Activated CD4-positive, alpha-beta memory T cell treated with anti-CD3 and anti-CD28 coated beads, Interleukin-2, amount 10 ng/mL, durations not matched to agents 7 days and 5 days (primary cell): ENCODE measurements at regions not wholly inside any gene's neighbourhood (a gene's known extent, or its start where the extent isn't known, plus 50 kb on each side); places are given as distances from the start of the nearest gene placed in this dataset.
"Not testable (repeated sequence)": the region's sequence is repeated elsewhere in the genome, so short reads cannot be mapped to it uniquely, and the experiment has no call there.

Experiments used
- CTCF ChIA-PET: fragments of 350-600 bp; sonication (Branson Sonifier 250); formaldehyde crosslinking; loops from one replicate; lab custom pipeline; 2021; ENCODE audit warnings: antibody characterized with exemption, inconsistent platforms; lab: Charles Lee
- POLR2A ChIA-PET: fragments of 350-600 bp; sonication (Branson Sonifier 250); formaldehyde crosslinking; loops from one replicate; lab custom pipeline; 2021; ENCODE audit warnings: antibody characterized with exemption; lab: Charles Lee
- DNase-seq: peaks from one replicate; pipeline ENCODE4 v3.0.0-alpha.2; 2020
- H3K27ac Mint-ChIP-seq: one replicate; pipeline ENCODE4 v1.8.0; 2021; ENCODE audit warnings: mild to moderate bottlenecking, mixed read lengths
- H3K27me3 Mint-ChIP-seq: one replicate; pipeline ENCODE4 v1.8.0; 2021; ENCODE audit warnings: mixed read lengths
- H3K36me3 Mint-ChIP-seq: one replicate; pipeline ENCODE4 v1.8.0; 2021; ENCODE audit warnings: low read depth, mixed read lengths
- H3K4me1 Mint-ChIP-seq: one replicate; pipeline ENCODE4 v1.8.0; 2021; ENCODE audit warnings: mixed read lengths
- H3K4me3 Mint-ChIP-seq: one replicate; pipeline ENCODE4 v1.8.0; 2021; ENCODE audit warnings: mild to moderate bottlenecking, mixed read lengths
- H3K9me3 Mint-ChIP-seq: one replicate; pipeline ENCODE4 v1.8.0; 2021; ENCODE audit warnings: mixed read lengths

GRCh38 chr1:88504601-88505000 is 179.5 kb upstream of the PKN2 start:
- POLR2A ChIA-PET: no interaction called here
- no peaks in the 10 kb centered on the region for H3K9me3 Mint-ChIP-seq
- CTCF ChIA-PET: no interaction called here
- no peak for DNase-seq
- no peaks in the 10 kb centered on the region for H3K4me1 Mint-ChIP-seq
- H3K27ac Mint-ChIP-seq: no peak overlapping the region
- no peak overlapping the region for H3K4me3 Mint-ChIP-seq
- no peaks in the 10 kb centered on the region for H3K36me3 Mint-ChIP-seq
- no peaks in the 10 kb centered on the region for H3K27me3 Mint-ChIP-seq

DNA sequence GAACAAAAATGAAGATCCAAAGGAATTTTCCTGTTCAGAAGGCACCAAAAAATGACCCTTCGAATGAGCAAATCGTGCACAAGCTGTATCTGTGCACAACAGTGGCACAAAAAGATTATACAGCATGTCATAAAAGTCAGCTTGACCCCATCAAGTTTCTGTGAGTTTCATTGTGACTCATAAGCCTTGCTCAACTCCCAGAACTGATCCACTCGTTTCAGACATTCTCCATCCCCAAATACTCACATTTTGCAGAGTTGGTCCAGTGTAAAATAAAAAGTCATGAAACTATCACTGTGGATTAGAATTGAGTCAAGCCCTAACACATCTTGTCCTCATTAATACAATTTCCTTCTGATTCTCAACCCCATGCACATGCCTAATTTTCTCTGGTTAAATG is 174.7 kb upstream of the PKN2 start:
- POLR2A ChIA-PET: no interaction called here
- CTCF ChIA-PET: no interaction called here
- Mint-ChIP-seq H3K4me1 (no peaks in the 10 kb centered on the region), H3K9me3 (no peaks in the 10 kb centered on the region), H3K4me3 (no peak overlapping the region), H3K36me3 (no peaks in the 10 kb centered on the region), H3K27ac (no peak overlapping the region), H3K27me3 (peaks cover 6% of the 10 kb centered on the region)
- no peak for DNase-seq

- Mint-ChIP-seq H3K9me3 (no peaks in the 10 kb centered on the region), H3K27ac (no peak overlapping the region), H3K36me3 (no peaks in the 10 kb centered on the region), H3K27me3 (peaks cover 9% of the 10 kb centered on the region), H3K4me1 (no peaks in the 10 kb centered on the region), H3K4me3 (no peak overlapping the region)
- CTCF ChIA-PET: no interaction called here
- POLR2A ChIA-PET: no interaction called here
- DNase-seq: no peak
These were observed 169.5 kb upstream of the PKN2 start for GRCh38 chr1:88514544-88515060.

DNA sequence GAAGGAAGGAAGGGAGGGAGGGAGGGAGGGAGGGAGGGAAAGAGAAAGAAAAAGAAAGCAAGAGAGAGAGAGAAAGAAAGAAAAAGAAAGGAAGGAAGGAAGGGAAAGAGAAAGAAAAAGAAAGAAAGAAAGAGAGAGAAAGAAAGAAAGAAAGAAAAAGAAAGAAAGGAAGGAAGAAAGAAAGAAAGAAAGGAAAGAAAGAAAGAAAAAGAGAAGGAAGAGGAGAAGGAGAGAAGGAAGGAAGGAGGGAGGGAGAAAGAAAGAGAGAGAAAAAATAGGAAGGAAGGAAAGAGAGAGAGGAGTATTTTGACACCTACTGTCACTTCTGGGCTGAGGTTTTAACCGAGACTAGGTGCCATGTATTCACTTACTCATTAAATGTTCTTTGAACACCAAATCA is 166.6 kb upstream of the PKN2 start:
- CTCF ChIA-PET, H3K27me3 Mint-ChIP-seq, H3K4me3 Mint-ChIP-seq, H3K4me1 Mint-ChIP-seq, H3K9me3 Mint-ChIP-seq, DNase-seq, POLR2A ChIA-PET, H3K27ac Mint-ChIP-seq, H3K36me3 Mint-ChIP-seq: not testable (repeated sequence)

GRCh38 chr1:88519156-88519555 is 164.9 kb upstream of the PKN2 start:
- peaks cover 8% of the 10 kb centered on the region for H3K27me3 Mint-ChIP-seq
- no peaks in the 10 kb centered on the region for H3K4me1 Mint-ChIP-seq
- H3K9me3 Mint-ChIP-seq: no peaks in the 10 kb centered on the region
- H3K27ac Mint-ChIP-seq: no peak overlapping the region
- no peak overlapping the region for H3K4me3 Mint-ChIP-seq
- ChIA-PET CTCF (no interaction called here), POLR2A (no interaction called here)
- DNase-seq: no peak
- no peaks in the 10 kb centered on the region for H3K36me3 Mint-ChIP-seq

DNA sequence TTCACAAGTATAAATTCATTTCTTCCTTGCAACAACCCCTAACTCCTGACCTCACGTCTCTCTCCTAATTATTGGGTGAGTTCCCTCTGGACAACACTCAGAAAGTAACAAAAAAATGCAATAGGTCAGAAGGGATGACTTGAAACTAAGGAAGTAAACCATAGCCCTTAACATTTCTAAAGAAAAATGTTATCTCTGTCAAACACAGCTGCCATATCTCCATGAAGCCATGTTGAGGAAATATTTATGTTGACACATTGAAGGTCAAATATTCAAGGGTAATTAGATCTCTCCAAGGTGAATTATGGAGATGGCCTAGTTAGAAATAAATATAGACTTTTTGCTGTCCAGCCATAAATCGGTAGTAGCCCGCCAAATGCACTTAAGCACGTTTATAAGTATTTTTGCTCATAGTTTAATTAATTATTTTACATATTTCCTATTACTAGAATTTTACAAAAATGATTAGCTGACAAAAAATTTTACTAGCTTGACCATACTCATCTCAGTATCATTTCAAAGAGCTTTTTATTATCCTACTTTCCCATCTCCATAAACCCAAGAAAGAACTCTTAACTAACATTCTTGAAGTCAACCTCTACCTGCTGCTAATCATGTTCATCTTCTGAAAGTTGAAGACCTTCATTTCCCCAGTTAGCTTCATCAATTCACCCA is 160.1 kb upstream of the PKN2 start:
- Mint-ChIP-seq H3K4me1 (no peaks in the 10 kb centered on the region), H3K9me3 (no peaks in the 10 kb centered on the region), H3K36me3 (no peaks in the 10 kb centered on the region), H3K27me3 (peaks cover 8% of the 10 kb centered on the region), H3K27ac (no peak overlapping the region), H3K4me3 (no peak overlapping the region)
- DNase-seq: no peak
- ChIA-PET CTCF (no interaction called here), POLR2A (no interaction called here)

GRCh38 chr1:88526456-88526855 is 157.6 kb upstream of the PKN2 start:
- no peaks in the 10 kb centered on the region for H3K36me3 Mint-ChIP-seq
- CTCF ChIA-PET: no interaction called here
- H3K27me3 Mint-ChIP-seq: peaks cover 5% of the 10 kb centered on the region
- H3K4me1 Mint-ChIP-seq: no peaks in the 10 kb centered on the region
- no peak overlapping the region for H3K4me3 Mint-ChIP-seq
- H3K9me3 Mint-ChIP-seq: no peaks in the 10 kb centered on the region
- POLR2A ChIA-PET: no interaction called here
- DNase-seq: no peak
- no peak overlapping the region for H3K27ac Mint-ChIP-seq

DNA sequence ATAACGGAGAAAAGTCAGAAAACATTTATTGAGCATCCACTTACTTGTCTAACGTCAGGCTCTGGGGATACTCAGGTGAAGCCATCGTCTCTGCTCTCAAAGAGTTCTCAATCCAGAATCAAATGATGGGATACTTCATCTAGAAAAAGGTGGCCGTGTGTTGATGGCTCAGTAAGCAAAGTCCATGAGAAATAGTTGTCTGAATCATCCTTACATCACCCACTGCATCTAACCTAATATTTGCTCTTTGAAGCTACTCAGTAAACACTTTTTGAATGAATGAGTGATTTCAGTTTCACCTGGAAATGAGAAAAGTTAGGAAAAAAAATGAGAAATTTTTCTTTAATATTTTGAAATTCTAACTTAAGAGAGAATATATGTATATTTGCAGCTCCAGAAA is 155.3 kb upstream of the PKN2 start:
- no peaks in the 10 kb centered on the region for H3K9me3 Mint-ChIP-seq
- ChIA-PET CTCF (no interaction called here), POLR2A (no interaction called here)
- no peak for DNase-seq
- H3K4me1 Mint-ChIP-seq: no peaks in the 10 kb centered on the region
- no peak overlapping the region for H3K27ac Mint-ChIP-seq
- peaks cover 5% of the 10 kb centered on the region for H3K27me3 Mint-ChIP-seq
- no peaks in the 10 kb centered on the region for H3K36me3 Mint-ChIP-seq
- no peak overlapping the region for H3K4me3 Mint-ChIP-seq

- POLR2A ChIA-PET: no interaction called here
- H3K27ac Mint-ChIP-seq: no peak overlapping the region
- no peaks in the 10 kb centered on the region for H3K4me1 Mint-ChIP-seq
- no peak for DNase-seq
- H3K36me3 Mint-ChIP-seq: no peaks in the 10 kb centered on the region
- CTCF ChIA-PET: no interaction called here
- peaks cover 3% of the 10 kb centered on the region for H3K27me3 Mint-ChIP-seq
- no peak overlapping the region for H3K4me3 Mint-ChIP-seq
- H3K9me3 Mint-ChIP-seq: no peaks in the 10 kb centered on the region
These were observed 154.5 kb upstream of the PKN2 start for GRCh38 chr1:88529581-88529980.

- Mint-ChIP-seq H3K36me3 (no peaks in the 10 kb centered on the region), H3K27ac (no peak overlapping the region), H3K4me3 (no peak overlapping the region), H3K9me3 (no peaks in the 10 kb centered on the region), H3K27me3 (peaks cover 3% of the 10 kb centered on the region), H3K4me1 (no peaks in the 10 kb centered on the region)
- ChIA-PET CTCF (no interaction called here), POLR2A (no interaction called here)
- DNase-seq: no peak
These were observed 153.8 kb upstream of the PKN2 start for GRCh38 chr1:88530246-88530645.

GRCh38 chr1:88537787-88538186 is 146.3 kb upstream of the PKN2 start:
- ChIA-PET CTCF (no interaction called here), POLR2A (no interaction called here)
- DNase-seq: no peak
- H3K27ac Mint-ChIP-seq: no peak overlapping the region
- H3K9me3 Mint-ChIP-seq: no peaks in the 10 kb centered on the region
- no peak overlapping the region for H3K4me3 Mint-ChIP-seq
- H3K27me3 Mint-ChIP-seq: peaks cover 6% of the 10 kb centered on the region
- H3K4me1 Mint-ChIP-seq: no peaks in the 10 kb centered on the region
- no peaks in the 10 kb centered on the region for H3K36me3 Mint-ChIP-seq

GRCh38 chr1:88538222-88538899 is 145.7 kb upstream of the PKN2 start:
- CTCF ChIA-PET: no interaction called here
- H3K27ac Mint-ChIP-seq: no peak overlapping the region

GRCh38 chr1:88540255-88540654 is 143.8 kb upstream of the PKN2 start:
- H3K9me3 Mint-ChIP-seq: no peaks in the 10 kb centered on the region
- ChIA-PET POLR2A (no interaction called here), CTCF (no interaction called here)
- no peak overlapping the region for H3K4me3 Mint-ChIP-seq
- no peaks in the 10 kb centered on the region for H3K4me1 Mint-ChIP-seq
- no peaks in the 10 kb centered on the region for H3K36me3 Mint-ChIP-seq
- H3K27ac Mint-ChIP-seq: no peak overlapping the region
- DNase-seq: no peak
- H3K27me3 Mint-ChIP-seq: peaks cover 6% of the 10 kb centered on the region

More at GRCh38 chr1:88538222-88538899, 145.7 kb upstream of the PKN2 start:
- H3K4me1 Mint-ChIP-seq: no peaks in the 10 kb centered on the region
- H3K4me3 Mint-ChIP-seq: no peak overlapping the region
- no peaks in the 10 kb centered on the region for H3K9me3 Mint-ChIP-seq
- H3K36me3 Mint-ChIP-seq: no peaks in the 10 kb centered on the region
- peaks cover 6% of the 10 kb centered on the region for H3K27me3 Mint-ChIP-seq
- DNase-seq: no peak
- POLR2A ChIA-PET: no interaction called here

DNA sequence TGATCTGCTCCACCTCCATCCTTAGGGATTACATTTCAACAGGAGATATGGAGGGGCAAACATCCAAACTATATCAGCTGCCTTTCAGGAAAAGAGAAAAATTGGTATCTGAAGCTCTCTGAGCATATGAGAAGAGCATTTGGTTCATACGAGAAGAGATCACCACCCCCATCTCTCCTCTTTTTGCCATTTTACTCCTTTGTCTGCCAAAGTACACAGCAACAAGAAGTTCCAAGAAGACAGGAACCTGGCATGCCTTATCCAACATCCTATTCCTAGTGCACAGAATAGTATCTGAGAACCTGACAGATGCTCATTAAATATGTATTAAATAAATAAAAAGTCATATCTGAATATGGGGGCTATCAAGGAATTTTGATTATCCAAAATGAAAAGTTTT is 142.5 kb upstream of the PKN2 start:
- no peak overlapping the region for H3K4me3 Mint-ChIP-seq
- H3K36me3 Mint-ChIP-seq: no peaks in the 10 kb centered on the region
- peaks cover 6% of the 10 kb centered on the region for H3K27me3 Mint-ChIP-seq
- H3K4me1 Mint-ChIP-seq: no peaks in the 10 kb centered on the region
- DNase-seq: no peak
- ChIA-PET CTCF (no interaction called here), POLR2A (no interaction called here)
- no peaks in the 10 kb centered on the region for H3K9me3 Mint-ChIP-seq
- H3K27ac Mint-ChIP-seq: no peak overlapping the region
